Panc1 (cell line): ENCODE measurements at regions not wholly inside any gene's neighbourhood (a gene's known extent, or its start where the extent isn't known, plus 50 kb on each side); places are given as distances from the start of the nearest gene placed in this dataset.

Source experiments
- ATAC-seq: fragments of 200-7000 bp; cut with Tn5 transposase; 2 replicates; pipeline ENCODE4 v1.9.1; 2020; ENCODE audit warnings: mild to moderate bottlenecking, moderate library complexity
- BruUV-seq: library from RNA; stranded (reverse); fragments of 400-500 nt; replicated peaks from 2 replicates; lab custom pipeline; 2021; lab: Mats Ljungman, UMichigan
- CTCF ChIA-PET: fragments of 300-600 bp; sonication (Branson Sonifier 250); formaldehyde crosslinking; loops from one replicate; lab custom pipeline; 2022; ENCODE audit warnings: antibody characterized with exemption; lab: Charles Lee
- POLR2A ChIA-PET: fragments of 300-600 bp; sonication (Branson Sonifier 250); formaldehyde crosslinking; loops from one replicate; lab custom pipeline; 2022; ENCODE audit warnings: antibody characterized with exemption; lab: Charles Lee
- DNase-seq: peaks from one replicate; pipeline ENCODE4 v3.0.0-alpha.2; 2010; ENCODE audit warnings: low read depth, low spot score
- H3K27ac ChIP-seq: 2 replicates; pipeline ENCODE4 v1.5.1; 2011; ENCODE audit warnings: mild to moderate bottlenecking, low read length, inconsistent platforms
- H3K27me3 ChIP-seq: fragments of 200-500 bp; sonication (Bioruptor generic); 2 replicates; pipeline ENCODE4 v1.6.0; 2014; ENCODE audit warnings: low read length, inconsistent platforms; ENCODE audit not compliant: control insufficient read depth, insufficient read depth
- H3K36me3 ChIP-seq: fragments of 200-500 bp; sonication (Bioruptor generic); 2 replicates; pipeline ENCODE4 v1.5.1; 2014; ENCODE audit warnings: inconsistent platforms, mild to moderate bottlenecking, low read length, moderate library complexity; ENCODE audit not compliant: control insufficient read depth, insufficient read depth
- H3K4me1 ChIP-seq: 2 replicates; pipeline ENCODE4 v1.5.1; 2011; ENCODE audit warnings: inconsistent platforms, mild to moderate bottlenecking, low read length, moderate library complexity; ENCODE audit not compliant: control insufficient read depth, insufficient read depth
- H3K4me3 ChIP-seq, 2 experiments: 2 replicates each; pipeline ENCODE4 v1.5.1; 2011 to 2012; ENCODE audit warnings: low read depth in 2 of 2, low read length in 2 of 2, mild to moderate bottlenecking in 2 of 2, inconsistent platforms in 1 of 2, moderate library complexity in 1 of 2
- H3K9me3 ChIP-seq: fragments of 200-500 bp; sonication (Bioruptor generic); 2 replicates; pipeline ENCODE4 v1.5.1; 2014; ENCODE audit warnings: low read depth, mild to moderate bottlenecking, inconsistent platforms, low read length, moderate library complexity; ENCODE audit not compliant: control insufficient read depth, insufficient read depth
- POLR2AphosphoS5 ChIP-seq: IDR thresholded peaks from 2 replicates; pipeline ENCODE4 v1.6.1; 2012; ENCODE audit warnings: mild to moderate bottlenecking, low read depth, low read length, moderate library complexity
- SIN3A ChIP-seq: IDR thresholded peaks from 2 replicates; pipeline ENCODE4 v1.6.1; 2012; ENCODE audit warnings: low read depth, mild to moderate bottlenecking, low read length, moderate library complexity, borderline replicate concordance; ENCODE audit not compliant: insufficient read depth
- TCF7L2 ChIP-seq: IDR thresholded peaks from 2 replicates; pipeline ENCODE4 v1.6.1; 2011; ENCODE audit warnings: mild to moderate bottlenecking, low read depth, low read length, inconsistent platforms
- in situ Hi-C: cut with HindIII; loops from 2 replicates; pipeline ENCODE4 v1.10.0; 2016; ENCODE audit warnings: low sequenced_read_pairs, low pct_unique_long_range_greater_than_20kb
- intact Hi-C: fragments of 100-400 bp; cut with micrococcal nuclease; formaldehyde crosslinking; loops from one replicate; pipeline ENCODE4 v1.10.0; 2022; ENCODE audit not compliant: unreplicated experiment
- TF ChIP-seq, protein P1 (sequence below), 2 experiments: IDR thresholded peaks; 2 replicates each; pipeline ENCODE4 v1.6.1; 2011 to 2012; ENCODE audit warnings: low read depth in 2 of 2, control low read depth in 1 of 2, low read length in 1 of 2, mild to moderate bottlenecking in 1 of 2, moderate library complexity in 1 of 2; ENCODE audit not compliant: insufficient read depth in 1 of 2
- TF ChIP-seq, protein P2 (sequence below): fragments of 450-650 bp; IDR thresholded peaks from 2 replicates; pipeline ENCODE4 v1.5.1; 2017; ENCODE audit warnings: mild to moderate bottlenecking

DNA sequence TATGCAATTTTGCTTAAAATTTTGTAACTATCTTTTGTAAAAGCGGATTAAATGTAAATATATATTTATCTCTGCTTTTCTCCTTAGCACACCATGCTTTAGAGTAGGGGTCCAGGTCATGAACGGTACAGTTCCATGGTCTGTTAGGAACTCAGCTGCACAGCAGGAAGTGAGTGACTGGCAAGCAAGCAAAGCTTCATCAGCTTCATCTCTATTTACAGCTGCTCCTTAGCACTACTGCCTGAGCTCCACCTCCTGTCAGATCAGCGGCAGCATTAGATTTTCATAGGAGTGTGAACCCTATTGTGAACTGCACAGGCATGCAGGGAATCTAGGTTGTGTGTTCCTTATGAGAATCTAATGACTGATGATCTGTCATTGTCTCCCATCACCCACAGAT lies 959.0 kb upstream of the SLC39A10 start:
- in situ Hi-C loops (no loop called here), intact Hi-C loops (no loop called here)
- TF ChIP-seq, protein P1, sequence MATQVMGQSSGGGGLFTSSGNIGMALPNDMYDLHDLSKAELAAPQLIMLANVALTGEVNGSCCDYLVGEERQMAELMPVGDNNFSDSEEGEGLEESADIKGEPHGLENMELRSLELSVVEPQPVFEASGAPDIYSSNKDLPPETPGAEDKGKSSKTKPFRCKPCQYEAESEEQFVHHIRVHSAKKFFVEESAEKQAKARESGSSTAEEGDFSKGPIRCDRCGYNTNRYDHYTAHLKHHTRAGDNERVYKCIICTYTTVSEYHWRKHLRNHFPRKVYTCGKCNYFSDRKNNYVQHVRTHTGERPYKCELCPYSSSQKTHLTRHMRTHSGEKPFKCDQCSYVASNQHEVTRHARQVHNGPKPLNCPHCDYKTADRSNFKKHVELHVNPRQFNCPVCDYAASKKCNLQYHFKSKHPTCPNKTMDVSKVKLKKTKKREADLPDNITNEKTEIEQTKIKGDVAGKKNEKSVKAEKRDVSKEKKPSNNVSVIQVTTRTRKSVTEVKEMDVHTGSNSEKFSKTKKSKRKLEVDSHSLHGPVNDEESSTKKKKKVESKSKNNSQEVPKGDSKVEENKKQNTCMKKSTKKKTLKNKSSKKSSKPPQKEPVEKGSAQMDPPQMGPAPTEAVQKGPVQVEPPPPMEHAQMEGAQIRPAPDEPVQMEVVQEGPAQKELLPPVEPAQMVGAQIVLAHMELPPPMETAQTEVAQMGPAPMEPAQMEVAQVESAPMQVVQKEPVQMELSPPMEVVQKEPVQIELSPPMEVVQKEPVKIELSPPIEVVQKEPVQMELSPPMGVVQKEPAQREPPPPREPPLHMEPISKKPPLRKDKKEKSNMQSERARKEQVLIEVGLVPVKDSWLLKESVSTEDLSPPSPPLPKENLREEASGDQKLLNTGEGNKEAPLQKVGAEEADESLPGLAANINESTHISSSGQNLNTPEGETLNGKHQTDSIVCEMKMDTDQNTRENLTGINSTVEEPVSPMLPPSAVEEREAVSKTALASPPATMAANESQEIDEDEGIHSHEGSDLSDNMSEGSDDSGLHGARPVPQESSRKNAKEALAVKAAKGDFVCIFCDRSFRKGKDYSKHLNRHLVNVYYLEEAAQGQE (IDR thresholded peaks at IDR 0.05; ENCODE audit: insufficient read depth in 1 of 2, low read depth in 2 of 2, low read length in 1 of 2), result no peak
- no peak for TF ChIP-seq TCF7L2
- no peak for TF ChIP-seq SIN3A
- no peak for TF ChIP-seq POLR2AphosphoS5
- TF ChIP-seq, protein P2, sequence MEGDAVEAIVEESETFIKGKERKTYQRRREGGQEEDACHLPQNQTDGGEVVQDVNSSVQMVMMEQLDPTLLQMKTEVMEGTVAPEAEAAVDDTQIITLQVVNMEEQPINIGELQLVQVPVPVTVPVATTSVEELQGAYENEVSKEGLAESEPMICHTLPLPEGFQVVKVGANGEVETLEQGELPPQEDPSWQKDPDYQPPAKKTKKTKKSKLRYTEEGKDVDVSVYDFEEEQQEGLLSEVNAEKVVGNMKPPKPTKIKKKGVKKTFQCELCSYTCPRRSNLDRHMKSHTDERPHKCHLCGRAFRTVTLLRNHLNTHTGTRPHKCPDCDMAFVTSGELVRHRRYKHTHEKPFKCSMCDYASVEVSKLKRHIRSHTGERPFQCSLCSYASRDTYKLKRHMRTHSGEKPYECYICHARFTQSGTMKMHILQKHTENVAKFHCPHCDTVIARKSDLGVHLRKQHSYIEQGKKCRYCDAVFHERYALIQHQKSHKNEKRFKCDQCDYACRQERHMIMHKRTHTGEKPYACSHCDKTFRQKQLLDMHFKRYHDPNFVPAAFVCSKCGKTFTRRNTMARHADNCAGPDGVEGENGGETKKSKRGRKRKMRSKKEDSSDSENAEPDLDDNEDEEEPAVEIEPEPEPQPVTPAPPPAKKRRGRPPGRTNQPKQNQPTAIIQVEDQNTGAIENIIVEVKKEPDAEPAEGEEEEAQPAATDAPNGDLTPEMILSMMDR, result no peak
- ChIA-PET POLR2A (no interaction called here), CTCF (no interaction called here)
- no TSS peak for BruUV-seq
- H3K9me3 ChIP-seq, result no peaks in the 10 kb centered on the region
- H3K27ac ChIP-seq, result no peak overlapping the region
- ATAC-seq (no peak), DNase-seq (no peak)
- H3K36me3 ChIP-seq, result no peaks in the 10 kb centered on the region
- no peaks in the 10 kb centered on the region for H3K27me3 ChIP-seq
- H3K4me3 ChIP-seq, result no peak overlapping the region
- no peaks in the 10 kb centered on the region for H3K4me1 ChIP-seq

- POLR2A ChIA-PET, result no interaction called here
- no peak for ATAC-seq
- CTCF ChIA-PET, result no interaction called here
- no peak for DNase-seq
- no peaks in the 10 kb centered on the region for H3K4me1 ChIP-seq
- in situ Hi-C loops, result no loop called here
- no peak overlapping the region for H3K4me3 ChIP-seq
- H3K27ac ChIP-seq, result no peak overlapping the region
- no peaks in the 10 kb centered on the region for H3K9me3 ChIP-seq
- intact Hi-C loops, result no loop called here
- no peaks in the 10 kb centered on the region for H3K36me3 ChIP-seq
- H3K27me3 ChIP-seq, result no peaks in the 10 kb centered on the region
- no TSS peak for BruUV-seq
- TF ChIP-seq, protein P1 (IDR thresholded peaks at IDR 0.05; ENCODE audit: insufficient read depth in 1 of 2, low read depth in 2 of 2, low read length in 1 of 2), result no peak
- TF ChIP-seq TCF7L2 (no peak), POLR2AphosphoS5 (no peak), SIN3A (no peak)
- TF ChIP-seq, protein P2, result no peak
These were observed 959.6 kb upstream of the SLC39A10 start for GRCh38 chr2:194697439-194697838.
